Activated T-helper 1 cell treated with anti-CD3 and anti-CD28 coated beads, Interleukin-2, amount 50 U/mL, for 16 hours (primary cell): ENCODE measurements at regions not wholly inside any gene's neighbourhood (a gene's known extent, or its start where the extent isn't known, plus 50 kb on each side); places are given as distances from the start of the nearest gene placed in this dataset.
"Not testable (repeated sequence)": the region's sequence is repeated elsewhere in the genome, so short reads cannot be mapped to it uniquely, and the experiment has no call there.

Source experiments
- DNase-seq, 2 donors: peaks; one replicate each; pipeline ENCODE4 v3.0.0-alpha.2; 2020; ENCODE audit warnings: low read depth in 1 of 2, low spot score in 1 of 2

DNA sequence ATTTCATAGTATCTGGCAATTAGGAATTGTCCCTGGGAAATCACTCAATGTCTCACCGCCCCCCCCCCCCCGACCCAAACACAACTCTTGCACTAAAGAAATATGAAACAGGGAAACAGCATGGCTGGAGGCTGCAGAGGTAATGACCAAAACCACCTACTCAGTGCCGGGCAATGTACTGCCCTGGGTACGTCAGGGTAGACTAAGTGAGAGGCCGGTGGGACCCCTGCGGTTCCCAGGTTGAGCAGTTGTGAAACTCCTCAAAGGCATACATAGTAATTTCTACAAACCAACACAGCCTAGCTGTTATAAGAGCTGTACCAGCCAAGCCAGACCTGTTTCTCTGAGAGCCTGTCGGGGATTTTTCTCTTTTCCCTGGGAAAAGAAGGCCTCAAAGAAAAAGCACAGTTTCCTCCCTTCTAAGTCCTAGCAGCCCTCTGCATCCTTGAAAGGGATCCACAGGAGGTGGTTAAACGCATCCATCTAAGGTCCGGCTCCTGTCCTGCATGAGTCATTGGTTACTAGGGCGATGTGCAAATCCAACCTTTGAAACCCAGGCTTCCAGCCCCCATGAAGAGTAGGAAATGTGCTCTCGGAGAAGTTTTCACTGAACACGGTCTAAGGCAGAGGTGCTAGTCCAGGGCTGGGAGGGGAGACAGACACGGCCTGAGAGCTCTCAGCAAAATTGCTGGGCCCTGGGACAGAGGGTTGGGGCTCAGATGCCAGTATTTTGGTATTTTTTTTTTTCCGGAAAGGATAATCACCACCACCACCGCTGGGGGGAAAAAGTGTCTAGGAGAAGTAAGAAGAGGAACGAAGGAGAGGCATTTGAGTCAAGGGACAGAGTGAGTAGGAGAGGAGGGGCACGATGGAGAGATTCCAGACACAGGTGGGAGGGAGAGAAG is 172.8 kb downstream of the ATP6V0E2 start:
- DNase-seq = not testable (repeated sequence)

DNA sequence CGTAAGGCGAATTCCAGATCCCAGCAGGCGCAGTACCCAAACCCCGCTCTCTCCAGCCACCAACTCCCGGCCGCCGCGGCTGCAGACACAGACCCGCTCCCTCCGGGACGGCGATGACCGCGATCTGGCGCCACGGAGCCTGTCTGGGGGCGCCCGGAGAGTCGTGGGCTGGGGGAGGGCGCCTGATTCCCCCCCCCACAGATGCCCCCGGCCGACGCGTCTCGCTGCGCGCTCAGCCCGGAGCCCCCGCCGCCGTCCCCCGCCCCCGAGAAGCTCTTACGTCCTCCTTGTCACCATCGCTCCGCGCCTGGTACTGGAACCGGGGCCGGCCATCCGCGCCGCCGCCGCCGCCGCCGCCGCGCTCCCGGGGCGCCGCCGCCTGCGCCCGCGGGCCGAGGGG is 173.6 kb downstream of the ATP6V0E2 start:
- DNase-seq = not testable (repeated sequence)

DNA sequence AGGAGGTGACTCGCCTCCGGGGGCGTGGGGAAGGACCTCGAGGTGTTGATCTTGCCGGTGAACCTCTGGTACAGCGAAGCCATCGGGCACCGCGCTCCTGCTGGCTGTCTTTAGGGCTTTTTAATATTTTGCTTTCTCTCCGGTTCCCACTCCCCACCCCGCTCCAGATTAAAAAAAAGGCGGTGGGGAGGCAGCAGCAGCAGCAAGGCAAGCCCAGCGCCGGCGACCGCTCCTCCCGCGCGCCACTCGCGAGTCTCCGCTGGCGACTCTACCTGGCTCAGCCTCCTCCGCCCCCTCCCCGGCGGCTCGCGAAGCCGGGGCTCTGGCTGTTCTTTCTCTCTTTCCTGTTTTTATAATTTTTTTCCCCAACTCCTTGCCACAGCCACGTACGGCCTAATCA is 174.0 kb downstream of the ATP6V0E2 start:
- DNase-seq = not testable (repeated sequence)

DNA sequence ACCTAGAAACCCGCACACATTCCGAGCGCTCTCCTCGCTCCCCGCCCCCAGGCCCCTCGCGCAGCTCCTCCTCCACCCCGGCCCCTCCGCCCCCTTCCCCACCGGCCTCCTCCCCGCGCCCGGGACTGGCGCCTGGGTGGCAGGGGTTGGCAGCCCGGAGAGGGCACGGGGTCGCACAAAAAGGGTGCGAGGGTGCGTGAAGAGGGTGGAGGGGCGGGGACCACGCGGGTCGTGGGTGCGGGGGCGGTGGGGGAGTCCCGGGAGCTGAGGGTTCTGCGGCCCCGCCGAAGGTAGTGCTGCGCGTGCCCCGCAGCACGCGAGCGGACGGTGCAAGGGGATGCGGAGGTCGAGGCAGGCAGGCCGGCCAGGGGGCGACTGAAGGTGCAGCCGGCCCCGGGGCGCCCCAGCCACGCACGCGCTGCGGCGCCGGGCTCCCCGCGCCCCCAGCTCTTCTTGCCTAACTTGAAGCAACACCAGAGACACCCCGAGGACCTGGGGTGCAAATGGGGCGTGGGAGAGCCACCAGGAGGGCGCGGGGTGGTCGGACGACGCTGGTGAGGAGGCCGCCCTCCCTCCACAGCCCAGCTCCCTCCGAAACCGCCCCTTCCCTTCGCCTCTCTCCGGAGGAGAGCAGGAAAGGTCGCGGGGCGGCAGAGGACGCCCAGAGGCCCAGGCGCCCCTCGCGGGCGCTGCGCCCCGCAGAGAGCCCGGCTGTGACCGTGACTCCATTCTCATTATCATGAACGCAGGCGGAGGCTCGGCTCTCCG is 174.7 kb downstream of the ATP6V0E2 start:
- not testable (repeated sequence) for DNase-seq

DNA sequence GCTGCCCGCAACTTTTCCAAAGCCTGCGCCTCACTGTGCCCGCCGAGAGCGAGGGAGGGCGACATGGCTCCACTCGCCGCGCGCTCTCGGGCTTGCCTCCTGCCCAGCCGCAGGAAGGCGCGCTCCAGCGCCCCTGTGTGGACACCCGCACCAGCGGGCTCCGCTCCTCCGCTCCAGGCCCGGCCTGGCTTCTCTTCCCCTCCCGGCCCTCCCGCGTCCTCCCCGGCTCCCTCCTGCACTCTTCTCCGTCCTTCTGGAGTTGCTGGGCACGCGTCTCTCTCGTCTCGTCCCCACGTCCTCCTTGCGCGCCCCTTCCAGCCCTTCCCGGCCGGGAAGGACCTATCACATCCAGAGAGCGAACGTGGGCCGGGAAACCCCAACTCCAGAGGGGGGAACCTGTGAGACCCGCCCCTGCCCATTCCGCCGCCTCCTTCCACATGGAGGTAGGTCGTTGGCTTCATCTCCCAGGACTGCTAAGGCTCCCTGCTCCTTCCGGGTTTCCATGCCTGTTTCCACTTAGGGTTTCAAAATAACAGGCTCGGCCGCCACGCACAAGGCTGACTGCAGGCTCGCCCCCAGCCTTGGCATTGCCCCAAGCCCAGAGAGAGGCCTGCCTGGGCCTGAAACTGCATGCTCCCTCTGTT is 175.4 kb downstream of the ATP6V0E2 start:
- not testable (repeated sequence) for DNase-seq

DNA sequence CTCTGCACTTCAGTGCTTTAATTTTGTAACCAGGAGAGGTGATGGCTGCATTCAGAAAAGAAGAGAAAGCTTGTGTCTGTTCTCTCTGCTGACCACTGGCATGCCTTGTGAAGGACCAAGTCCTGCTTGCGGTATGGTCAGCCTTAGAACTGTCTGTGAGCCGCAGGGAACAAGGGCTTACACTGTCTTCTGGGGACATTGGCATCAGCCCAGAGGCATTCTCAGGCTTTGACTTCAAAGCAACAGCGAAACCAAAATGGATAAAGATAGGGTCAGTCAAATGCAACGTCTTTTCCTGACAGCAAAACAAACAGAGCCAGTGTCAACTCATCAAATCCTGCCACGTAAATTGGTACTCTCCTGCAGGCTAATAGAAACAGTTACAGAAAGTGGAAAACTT is 179.6 kb downstream of the ATP6V0E2 start:
- DNase-seq = not testable (repeated sequence)

DNA sequence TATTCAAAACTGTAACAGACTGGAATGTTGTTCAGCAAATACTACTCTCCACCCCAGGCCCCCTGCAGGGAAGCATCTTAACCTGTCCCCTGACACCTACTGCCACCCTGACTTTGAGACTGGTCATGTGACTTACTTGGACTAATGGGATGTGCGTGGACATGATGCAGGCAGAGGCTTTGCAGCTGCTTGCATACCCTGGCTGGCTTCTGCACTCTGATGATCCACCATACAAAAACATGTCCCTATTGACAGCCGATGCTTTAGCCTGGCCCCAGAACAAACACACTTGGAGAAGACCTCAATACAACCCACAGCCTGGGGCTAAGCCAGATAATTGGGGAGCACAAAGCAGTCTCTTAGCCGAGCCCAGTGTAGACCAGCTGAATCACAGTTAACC is 180.5 kb downstream of the ATP6V0E2 start:
- DNase-seq = not testable (repeated sequence)

DNA sequence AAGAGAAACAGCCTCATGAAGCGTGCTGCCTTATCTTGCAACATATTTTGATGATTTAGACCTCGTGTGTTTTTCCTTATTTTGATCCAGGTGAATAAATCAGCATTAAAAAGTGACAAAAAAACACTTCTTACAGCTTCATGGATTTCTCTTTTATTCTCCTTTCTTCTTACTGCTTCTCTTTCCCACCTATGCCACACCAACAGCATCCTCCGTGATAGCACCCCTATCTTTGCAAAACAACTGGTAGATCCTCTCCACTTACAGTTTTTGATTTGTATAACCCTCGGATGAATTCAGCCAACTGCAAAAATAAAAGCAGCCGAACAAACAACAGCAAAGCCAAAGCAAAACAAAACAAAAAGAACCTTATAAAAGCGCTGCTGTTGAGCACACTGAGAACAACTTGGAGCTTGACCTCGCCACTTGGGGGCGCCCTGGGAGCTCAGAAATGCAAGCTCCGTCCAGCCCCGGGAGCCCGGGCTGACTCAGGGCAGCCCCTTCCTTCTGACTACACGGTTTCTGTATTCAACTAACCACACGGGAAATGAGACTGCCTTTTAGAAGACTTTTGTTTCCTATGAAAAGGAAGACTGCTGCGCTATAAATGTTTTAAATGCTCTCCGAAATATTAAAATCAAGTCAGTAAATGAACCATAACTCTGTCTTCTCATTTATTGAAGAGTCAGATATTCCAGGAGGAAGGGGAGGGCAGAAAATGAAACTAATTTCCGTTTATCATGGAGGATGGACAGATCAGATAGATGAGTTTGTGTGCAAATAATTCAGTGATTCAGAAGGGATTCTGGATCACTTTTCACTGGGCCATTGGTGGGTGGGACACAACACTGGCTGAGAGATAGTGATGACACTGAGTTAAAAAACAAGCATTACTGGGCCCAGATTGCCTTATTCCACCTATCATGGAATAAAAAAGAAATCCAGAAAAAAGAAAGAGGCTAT is 186.8 kb downstream of the ATP6V0E2 start:
- DNase-seq = peak; percentile 75 to 79

DNA sequence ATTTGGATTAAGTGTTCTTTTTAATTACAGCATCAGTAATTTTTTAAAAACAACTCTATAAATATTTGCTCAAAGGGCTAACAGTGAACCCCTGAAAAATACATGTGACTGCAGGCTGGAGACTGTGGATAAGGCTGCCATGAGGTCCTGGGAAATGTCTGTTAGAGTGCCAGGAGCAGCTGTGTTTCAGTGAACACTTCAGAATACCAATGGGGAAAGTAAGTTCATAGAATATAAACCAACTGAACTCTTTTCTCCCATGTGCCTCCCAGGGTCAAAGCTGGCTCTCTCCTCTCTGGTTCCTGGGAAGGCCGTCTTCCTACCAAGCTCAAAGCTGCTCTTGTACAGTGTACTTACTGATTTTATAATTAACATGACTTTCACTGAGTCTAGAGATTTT is 189.4 kb downstream of the ATP6V0E2 start:
- DNase-seq = not testable (repeated sequence)

DNA sequence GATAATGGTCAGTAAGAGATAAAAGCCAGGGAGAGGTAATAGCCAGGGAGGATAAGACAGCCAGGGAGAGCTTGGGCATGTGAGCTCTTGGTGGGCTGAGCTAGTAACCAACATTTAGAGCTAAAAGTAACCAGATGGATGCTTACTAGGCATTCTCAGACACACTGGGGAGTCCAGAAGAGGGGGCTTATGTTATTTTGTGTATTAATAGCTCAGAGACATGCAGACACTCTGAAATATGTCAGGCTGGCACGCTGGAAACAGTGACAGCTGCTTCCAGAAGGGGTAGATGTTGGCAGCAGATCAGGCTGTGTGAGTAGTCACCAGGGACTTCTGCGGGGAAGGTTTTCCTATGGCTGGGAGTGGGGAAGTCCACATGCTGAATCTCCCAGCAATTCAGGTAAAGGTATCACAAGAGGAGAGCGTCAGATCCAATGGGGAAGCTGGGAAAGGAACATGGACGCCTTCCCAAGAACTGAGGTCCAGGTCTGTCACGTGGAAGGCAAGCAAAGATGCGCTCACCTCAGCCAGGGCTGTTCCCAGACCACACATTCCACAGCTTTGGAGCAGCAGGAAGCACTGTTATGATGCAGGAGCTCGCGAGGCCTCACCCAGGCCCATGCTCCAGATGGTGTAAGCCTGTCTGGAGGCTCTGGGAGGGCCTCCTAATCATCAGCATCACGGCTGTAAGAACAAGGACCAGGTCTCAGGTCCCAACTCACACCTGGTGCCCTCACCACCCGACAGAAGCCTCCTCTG is 196.0 kb downstream of the ATP6V0E2 start:
- DNase-seq = not testable (repeated sequence)

DNA sequence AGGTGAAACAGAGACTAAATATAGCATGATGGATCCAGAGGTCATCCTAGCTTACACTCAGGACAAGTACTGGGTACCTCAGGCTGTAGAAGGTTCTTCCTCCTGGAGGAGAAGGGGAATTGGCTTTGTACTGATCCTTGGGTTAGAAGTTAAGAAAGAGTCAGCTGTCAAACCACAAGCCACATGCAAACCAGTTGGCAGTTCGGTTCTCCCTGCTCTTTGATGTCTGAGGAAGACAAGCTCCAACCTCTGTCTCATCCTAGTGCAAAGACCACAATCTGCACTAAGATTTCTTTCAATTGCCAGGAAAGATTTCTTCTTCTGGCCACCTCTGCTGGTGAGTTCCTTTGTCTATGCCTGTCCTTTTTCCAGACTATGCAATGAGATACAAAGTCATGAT is 203.8 kb downstream of the ATP6V0E2 start:
- not testable (repeated sequence) for DNase-seq

DNA sequence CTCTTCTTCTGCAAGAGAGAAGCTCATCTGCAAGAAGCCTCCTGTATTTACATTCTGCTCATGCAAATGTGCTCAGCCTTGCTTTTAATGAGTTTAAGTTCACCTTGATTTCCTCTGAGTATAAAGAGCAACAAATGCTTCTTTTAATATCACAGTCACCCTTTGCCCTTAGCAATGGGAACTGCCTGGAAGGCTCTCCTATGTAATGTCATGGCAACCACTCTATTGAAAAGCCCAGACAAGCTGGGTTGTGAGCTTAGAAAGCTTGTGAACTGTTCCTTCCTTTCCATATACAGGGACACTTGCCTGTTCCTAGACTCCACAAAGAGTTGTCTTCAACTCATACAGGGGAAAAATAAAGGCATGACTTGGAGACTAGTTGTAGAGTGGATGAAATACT is 208.1 kb downstream of the ATP6V0E2 start:
- not testable (repeated sequence) for DNase-seq

DNA sequence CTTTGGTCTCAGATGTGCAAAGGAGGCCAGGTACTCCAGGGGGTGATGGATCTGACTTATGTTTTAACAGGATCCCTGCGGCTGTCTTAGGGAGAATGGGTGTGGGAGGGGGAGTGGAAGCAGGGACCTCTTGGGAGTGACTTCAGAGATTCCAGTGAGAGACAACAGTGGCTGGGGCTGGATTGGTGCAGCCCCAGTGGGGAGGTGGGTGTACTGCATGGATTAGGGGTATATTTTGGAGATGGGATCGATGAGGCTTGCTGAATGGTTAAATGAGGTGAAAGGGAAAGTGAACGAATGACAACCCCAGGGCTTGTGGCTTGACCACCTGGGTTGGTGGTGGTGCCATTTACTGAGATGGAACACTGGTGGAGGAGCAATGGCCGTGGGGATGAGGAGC is 211.0 kb downstream of the ATP6V0E2 start:
- DNase-seq = not testable (repeated sequence)

DNA sequence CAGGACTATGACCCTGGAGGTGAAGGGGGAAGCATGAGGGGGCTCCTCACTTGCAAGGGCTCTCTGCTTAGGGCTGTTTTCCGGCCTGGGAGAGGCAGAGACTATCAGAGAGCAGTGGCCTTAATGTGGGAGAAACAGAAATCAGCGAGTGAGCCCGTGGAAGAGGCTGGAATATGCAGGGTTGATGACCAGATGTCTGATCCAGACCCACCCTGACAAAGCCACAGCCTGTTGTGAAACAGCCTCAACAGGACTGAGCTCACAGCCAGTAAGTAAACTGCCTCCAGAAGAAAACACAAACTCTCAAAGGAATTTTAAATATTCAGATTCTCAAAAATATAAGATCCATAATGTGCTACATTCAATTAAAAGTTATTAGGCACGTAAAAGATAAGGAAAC is 213.7 kb downstream of the ATP6V0E2 start:
- not testable (repeated sequence) for DNase-seq

DNA sequence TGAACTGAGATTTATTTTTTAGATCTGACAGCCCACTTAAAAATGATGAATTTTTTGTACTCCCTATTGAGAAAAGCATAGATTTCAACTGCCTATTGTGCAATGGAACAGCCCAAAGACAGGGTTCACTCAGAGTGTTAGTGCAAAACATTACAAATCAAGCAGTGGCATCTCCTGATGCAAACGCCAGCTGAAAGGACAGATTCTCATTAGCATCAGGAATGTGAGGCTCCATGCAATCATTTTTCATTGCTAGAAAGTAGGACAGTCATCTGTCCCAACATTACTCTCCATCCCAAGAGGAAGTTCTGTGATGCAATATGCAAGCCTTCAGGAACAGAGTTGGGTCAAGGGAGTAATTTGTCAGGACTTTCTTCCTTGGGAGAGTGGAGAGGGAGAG is 215.4 kb downstream of the ATP6V0E2 start:
- not testable (repeated sequence) for DNase-seq

DNA sequence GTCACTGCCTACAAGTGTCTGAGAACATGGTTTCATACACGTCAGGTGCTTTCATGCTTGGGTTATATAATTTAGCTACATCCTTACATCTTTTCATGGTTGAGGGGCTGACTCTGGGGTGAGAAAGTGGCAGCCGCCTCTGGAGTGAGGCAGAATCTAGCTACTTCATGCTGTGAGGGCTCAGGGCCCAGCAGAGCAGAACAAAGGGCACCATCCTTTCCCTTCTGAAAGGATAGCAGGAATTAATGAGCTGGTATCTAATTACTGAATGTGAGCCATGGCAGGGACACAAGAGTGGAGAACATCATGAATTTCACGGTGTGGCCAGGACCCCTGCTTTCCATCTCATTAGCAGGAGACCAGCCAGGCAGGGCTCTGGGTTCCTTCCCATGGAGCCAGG is 217.0 kb downstream of the ATP6V0E2 start:
- not testable (repeated sequence) for DNase-seq

DNA sequence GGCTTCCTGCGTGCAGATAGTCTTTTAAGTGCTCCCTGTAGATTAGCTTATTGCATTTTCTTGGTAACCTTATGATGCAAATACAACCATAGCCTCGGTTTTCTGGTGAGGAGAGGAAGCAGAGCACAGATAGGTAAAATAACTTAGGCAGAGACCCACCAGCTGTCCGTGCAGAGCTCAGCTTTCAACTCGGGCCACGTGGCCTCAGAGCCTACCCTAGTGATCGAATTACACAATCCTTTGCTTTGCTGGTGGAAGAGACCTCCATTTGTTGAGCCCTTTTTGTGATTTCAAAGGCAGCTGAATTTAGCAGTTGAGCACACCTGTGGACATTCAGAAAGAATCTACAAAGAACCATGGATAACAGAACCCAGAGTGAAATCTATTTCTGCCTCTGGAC is 220.1 kb downstream of the ATP6V0E2 start:
- DNase-seq = not testable (repeated sequence)

DNA sequence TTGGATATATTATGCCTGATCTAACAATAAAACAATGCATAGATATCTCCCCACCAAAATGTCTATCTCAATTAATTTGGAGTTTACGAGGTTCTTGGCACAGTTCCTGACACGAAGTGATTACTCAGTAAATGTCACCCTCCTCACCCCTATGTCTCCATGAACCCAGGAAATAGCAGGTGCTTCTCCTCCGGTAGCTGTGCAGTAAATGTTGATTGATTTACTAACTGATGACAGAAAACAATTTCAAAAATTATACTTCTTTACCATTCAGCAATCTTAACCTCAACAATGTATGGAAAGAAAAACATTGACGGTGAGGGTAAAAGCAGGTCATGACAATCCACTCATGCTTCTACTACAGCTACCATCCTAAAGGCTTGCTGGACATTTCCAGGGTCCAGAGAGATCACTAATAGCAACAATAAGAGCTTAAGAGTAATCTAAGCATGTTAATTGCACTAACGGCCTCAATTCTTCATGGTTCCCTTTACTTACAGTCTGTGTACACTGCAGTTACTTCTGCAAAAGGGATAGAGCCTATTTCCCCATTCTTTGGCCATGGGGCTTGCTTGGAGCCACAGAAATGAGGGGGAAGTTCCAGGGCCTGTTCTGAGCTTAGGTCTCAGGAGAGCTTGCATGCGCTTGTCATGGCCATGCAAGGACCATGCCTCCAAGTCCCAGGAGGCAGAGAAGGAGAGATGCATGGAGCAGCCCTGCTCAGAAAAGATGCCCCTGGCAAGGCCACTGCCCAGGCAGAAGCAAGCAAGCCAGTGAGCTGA is 222.6 kb downstream of the ATP6V0E2 start:
- DNase-seq = not testable (repeated sequence)

DNA sequence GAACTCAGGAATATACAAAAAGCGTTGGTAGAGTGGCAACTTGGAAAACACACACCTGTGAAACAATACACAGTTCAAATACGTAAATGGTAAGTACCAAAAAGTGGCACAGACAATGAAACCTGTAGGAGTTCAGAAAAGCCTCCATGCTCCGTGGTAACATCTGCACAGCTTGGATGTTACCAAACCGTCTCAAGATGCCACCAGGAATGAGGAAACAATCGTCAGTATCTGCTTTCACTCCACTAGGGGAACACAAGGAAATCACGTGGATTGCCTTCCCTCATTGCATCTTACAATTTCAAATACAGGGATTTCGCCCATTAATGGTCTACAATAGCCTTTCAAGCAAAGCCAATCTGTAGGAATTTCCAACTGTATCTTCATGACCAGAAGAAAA is 224.6 kb upstream of the LRRC61 start:
- DNase-seq = not testable (repeated sequence)
